Epithelial cell of esophagus (primary cell): ENCODE measurements at regions not wholly inside any gene's neighbourhood (a gene's known extent, or its start where the extent isn't known, plus 50 kb on each side); places are given as distances from the start of the nearest gene placed in this dataset.

Experiments used
- DNase-seq: peaks from one replicate; pipeline ENCODE4 v3.0.0; 2010; ENCODE audit warnings: low read depth
- H3K4me3 ChIP-seq: 2 replicates; pipeline ENCODE4 v1.5.1; 2011; ENCODE audit warnings: mild to moderate bottlenecking, low read length, control low read depth
- TF ChIP-seq, protein P1 (sequence below): IDR thresholded peaks from 2 replicates; pipeline ENCODE4 v1.5.1; 2011; ENCODE audit warnings: low read depth, mild to moderate bottlenecking, low read length, control low read depth, inconsistent platforms; ENCODE audit not compliant: insufficient read depth; ENCODE audit errors: missing control alignments

DNA sequence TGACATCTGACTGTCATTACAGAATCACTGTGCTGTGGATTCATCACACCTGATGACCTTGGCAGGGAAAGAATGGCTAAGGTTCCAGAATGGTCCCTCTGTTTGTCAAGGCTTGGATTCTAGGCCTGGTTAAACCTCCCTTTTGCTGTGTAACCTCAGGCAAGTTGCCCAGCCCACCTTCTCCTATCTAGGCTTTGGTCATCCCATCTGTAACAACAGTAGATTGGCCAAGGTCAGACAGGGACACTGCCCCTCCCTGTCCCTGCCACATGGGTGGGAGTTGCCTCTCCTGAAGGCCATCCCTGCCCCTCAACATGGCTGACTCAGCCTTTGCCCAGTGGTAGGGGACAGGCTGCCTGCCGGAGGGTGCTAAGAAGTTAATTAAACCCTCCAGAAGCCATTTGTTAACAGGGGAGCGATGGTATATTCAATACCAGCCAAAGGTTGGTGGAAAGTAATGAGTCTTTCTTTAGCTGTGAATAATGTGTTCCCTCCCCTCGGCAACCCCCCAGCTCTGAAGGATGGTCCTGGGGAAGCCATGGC is 149.8 kb upstream of the PCBD1 start:
- no peak for DNase-seq
- TF ChIP-seq, protein P1, sequence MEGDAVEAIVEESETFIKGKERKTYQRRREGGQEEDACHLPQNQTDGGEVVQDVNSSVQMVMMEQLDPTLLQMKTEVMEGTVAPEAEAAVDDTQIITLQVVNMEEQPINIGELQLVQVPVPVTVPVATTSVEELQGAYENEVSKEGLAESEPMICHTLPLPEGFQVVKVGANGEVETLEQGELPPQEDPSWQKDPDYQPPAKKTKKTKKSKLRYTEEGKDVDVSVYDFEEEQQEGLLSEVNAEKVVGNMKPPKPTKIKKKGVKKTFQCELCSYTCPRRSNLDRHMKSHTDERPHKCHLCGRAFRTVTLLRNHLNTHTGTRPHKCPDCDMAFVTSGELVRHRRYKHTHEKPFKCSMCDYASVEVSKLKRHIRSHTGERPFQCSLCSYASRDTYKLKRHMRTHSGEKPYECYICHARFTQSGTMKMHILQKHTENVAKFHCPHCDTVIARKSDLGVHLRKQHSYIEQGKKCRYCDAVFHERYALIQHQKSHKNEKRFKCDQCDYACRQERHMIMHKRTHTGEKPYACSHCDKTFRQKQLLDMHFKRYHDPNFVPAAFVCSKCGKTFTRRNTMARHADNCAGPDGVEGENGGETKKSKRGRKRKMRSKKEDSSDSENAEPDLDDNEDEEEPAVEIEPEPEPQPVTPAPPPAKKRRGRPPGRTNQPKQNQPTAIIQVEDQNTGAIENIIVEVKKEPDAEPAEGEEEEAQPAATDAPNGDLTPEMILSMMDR, result no peak
- no peak overlapping the region for H3K4me3 ChIP-seq

DNA sequence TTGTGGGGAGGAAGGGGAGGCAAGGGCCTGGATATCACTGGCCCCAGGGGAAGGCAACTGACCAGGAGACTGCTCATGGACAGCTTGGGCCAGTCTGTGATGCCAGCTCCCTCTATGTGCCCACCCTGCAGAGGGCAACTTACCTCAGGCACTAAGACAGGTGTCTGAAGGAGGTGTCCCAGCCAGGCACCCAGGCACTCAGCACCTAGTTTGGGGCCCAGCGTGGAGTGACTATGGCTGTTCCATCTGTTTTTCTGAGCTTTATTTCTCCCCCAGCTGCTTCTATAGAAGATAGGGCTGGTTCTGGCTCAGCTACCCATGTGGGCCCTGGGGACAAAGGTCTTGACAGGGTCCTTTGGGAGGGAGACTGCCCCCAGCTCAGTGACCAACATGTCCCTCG is 150.6 kb upstream of the PCBD1 start:
- no peak for DNase-seq
- TF ChIP-seq, protein P1, result no peak
- no peak overlapping the region for H3K4me3 ChIP-seq

DNA sequence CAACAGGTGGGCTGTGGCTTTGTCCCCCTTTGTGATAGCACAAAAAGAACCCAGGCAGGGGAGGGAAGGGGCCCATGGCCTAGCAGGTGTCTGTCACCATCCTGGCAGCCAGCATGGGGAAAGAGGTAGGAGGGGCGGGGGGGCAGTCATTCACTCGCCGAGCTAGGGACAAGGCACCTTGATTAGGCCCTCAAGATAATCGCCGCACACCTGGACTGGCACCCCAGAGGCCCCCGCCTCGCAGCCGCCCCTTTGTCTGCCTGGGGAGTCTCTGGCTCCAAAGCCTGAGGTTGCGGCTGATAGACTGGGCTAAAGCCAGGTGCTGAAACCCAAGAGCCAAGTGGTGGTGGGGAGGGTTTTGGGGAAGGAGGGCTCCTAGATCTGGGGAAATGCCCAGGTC is 151.2 kb upstream of the PCBD1 start:
- no peak for DNase-seq
- H3K4me3 ChIP-seq, result no peak overlapping the region
- TF ChIP-seq, protein P1, result no peak

DNA sequence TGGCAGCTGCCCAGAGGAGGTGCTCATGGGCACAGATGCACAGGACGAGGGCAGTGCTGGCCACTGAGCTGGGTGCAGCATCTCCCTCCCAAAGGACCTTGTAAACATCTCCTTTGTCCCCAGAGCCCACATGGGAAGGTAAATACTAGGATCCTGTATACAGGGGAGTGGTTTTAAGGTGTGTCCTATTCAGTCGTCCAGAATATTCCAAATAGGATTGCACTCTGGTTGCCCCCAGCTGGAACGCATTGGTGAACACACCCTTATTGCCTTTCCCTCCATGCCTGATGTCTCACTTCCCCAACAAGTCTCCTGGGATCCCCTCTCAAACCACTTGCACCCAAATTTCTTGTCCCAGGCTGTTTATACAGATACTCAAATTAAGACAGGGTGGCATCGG is 152.0 kb upstream of the PCBD1 start:
- TF ChIP-seq, protein P1, result no peak

DNA sequence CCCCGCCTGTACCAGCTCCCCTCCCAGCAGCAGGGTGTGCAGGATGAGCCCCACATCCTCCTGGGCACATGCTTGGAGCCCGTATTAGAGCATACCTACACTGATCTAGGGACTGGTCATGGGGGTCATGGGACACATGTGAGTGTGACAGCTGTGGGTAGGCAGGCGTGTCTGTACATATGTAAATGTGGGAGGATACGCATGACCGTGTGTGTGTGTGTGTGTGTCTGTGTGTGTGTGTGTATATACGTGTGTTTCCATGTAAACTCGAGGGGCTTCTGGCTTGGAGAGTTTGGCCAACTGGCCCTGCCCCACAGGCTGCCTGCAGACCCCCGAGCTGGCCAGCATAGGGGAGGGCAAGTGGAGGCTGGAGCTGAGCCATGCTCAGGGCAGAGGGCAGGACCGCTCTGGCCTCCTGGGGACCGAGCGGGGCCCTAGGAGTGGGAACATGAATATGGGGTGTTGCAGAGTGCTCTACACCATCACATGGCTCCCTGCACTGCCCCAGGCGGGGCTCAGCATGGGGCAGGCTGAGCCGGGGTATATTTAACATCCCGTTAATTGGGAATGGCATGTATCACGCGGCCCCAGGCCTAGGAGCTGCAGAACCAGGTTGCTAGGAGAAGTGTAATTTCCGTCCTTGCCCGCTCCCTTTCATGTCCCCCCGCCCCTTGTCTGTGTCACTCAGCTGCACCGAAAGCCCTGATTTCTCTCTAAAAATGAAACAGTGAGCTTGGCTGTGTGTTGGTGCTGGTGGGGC is 152.7 kb upstream of the PCBD1 start:
- no peak overlapping the region for H3K4me3 ChIP-seq
- no peak for DNase-seq
- TF ChIP-seq, protein P1, result no peak

More for the DNA sequence above, 152.0 kb upstream of the PCBD1 start:
- H3K4me3 ChIP-seq, result no peak overlapping the region
- no peak for DNase-seq

DNA sequence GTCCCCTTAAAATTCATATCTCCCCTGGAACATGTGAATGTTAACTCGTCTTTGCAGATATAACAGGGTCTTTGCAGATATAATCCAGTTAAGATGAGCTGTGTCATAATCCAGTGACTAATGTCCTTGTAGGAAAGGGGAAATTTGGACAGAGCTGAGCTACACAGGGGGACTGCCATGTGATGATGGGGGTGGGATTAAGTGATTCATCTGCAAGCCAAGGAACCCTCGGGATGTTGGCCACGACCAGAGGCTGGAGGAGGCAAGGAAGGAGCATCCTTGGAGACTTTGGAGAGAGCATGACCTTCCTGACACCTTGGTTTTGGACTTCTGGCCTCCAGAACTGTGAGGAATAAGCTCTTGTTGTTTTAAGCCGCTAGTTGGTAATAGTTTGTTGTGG is 153.9 kb upstream of the PCBD1 start:
- DNase-seq, result no peak
- TF ChIP-seq, protein P1, result no peak
- no peak overlapping the region for H3K4me3 ChIP-seq

DNA sequence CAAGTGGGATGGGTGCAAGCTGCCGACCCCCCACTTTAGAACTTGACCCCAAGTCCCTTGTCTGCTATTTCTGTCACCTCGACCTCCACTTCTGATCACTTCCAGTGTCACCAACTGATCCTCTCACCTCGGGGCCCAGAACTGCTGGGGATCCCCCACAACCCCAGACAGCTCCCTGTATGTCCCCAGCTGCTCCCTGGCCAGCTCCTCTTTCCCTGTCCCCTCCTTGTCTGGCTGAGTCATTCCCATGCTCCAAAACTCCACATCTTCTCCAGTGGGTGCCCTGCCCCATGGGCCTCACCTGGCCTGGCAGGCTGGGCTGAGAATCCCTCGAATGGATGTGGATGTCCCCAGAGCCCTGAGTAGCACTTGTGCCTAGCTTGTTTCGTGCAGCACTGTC is 154.3 kb upstream of the PCBD1 start:
- TF ChIP-seq, protein P1, result no peak
- H3K4me3 ChIP-seq, result no peak overlapping the region
- no peak for DNase-seq
